Ishikawa (cell line): ENCODE measurements at regions not wholly inside any gene's neighbourhood (a gene's known extent, or its start where the extent isn't known, plus 50 kb on each side); places are given as distances from the start of the nearest gene placed in this dataset.

Source experiments
- FOXM1 ChIP-seq: IDR thresholded peaks from 2 replicates; pipeline ENCODE4 v1.6.1; 2012; ENCODE audit warnings: low read depth, borderline replicate concordance
- NFIC ChIP-seq: IDR thresholded peaks from 2 replicates; pipeline ENCODE4 v1.6.1; 2012
- REST ChIP-seq: IDR thresholded peaks from 2 replicates; pipeline ENCODE4 v1.6.1; 2012; ENCODE audit warnings: low read depth, mild to moderate bottlenecking
- ZBTB7A ChIP-seq: IDR thresholded peaks from 2 replicates; pipeline ENCODE4 v1.6.1; 2012; ENCODE audit warnings: low read depth

GRCh38 chr6:147149826-147150225, 54.4 kb upstream of the STXBP5 start:
- TF ChIP-seq ZBTB7A (no peak), FOXM1 (no peak)

- TF ChIP-seq ZBTB7A (no peak), NFIC (no peak), REST (no peak)
Measured at GRCh38 chr6:147150293-147150692, 53.9 kb upstream of the STXBP5 start.
